Panc1 (cell line): ENCODE measurements at regions not wholly inside any gene's neighbourhood (a gene's known extent, or its start where the extent isn't known, plus 50 kb on each side); places are given as distances from the start of the nearest gene placed in this dataset.

ENCODE experiments used
- CTCF ChIP-seq: fragments of 450-650 bp; IDR thresholded peaks from 2 replicates; pipeline ENCODE4 v1.5.1; 2017; ENCODE audit warnings: mild to moderate bottlenecking
- POLR2AphosphoS5 ChIP-seq: IDR thresholded peaks from 2 replicates; pipeline ENCODE4 v1.6.1; 2012; ENCODE audit warnings: mild to moderate bottlenecking, low read depth, low read length, moderate library complexity
- REST ChIP-seq, 2 experiments: IDR thresholded peaks; 2 replicates each; pipeline ENCODE4 v1.6.1; 2011 to 2012; ENCODE audit warnings: low read depth in 2 of 2, control low read depth in 1 of 2, low read length in 1 of 2, mild to moderate bottlenecking in 1 of 2, moderate library complexity in 1 of 2; ENCODE audit not compliant: insufficient read depth in 1 of 2
- SIN3A ChIP-seq: IDR thresholded peaks from 2 replicates; pipeline ENCODE4 v1.6.1; 2012; ENCODE audit warnings: low read depth, mild to moderate bottlenecking, low read length, moderate library complexity, borderline replicate concordance; ENCODE audit not compliant: insufficient read depth

GRCh38 chr3:156029208-156029607, 91.2 kb upstream of the KCNAB1 start:
- TF ChIP-seq CTCF = no peak
- no peak for TF ChIP-seq REST (IDR thresholded peaks at IDR 0.05; ENCODE audit: insufficient read depth in 1 of 2, low read depth in 2 of 2, low read length in 1 of 2)
- no peak for TF ChIP-seq SIN3A
- no peak for TF ChIP-seq POLR2AphosphoS5
